B cell (primary cell): ENCODE measurements at regions not wholly inside any gene's neighbourhood (a gene's known extent, or its start where the extent isn't known, plus 50 kb on each side); places are given as distances from the start of the nearest gene placed in this dataset.

Experiments
- ATAC-seq: fragments of 200-7000 bp; cut with Tn5 transposase; one replicate; pipeline ENCODE4 v1.10.0; 2021; ENCODE audit warnings: low read depth, mild to moderate bottlenecking, moderate number of reproducible peaks, moderate library complexity
- CTCF ChIA-PET: fragments of 350-600 bp; sonication (Branson Sonifier 250); formaldehyde crosslinking; loops from one replicate; lab custom pipeline; 2021; ENCODE audit warnings: antibody characterized with exemption, inconsistent platforms; lab: Charles Lee
- POLR2A ChIA-PET: fragments of 350-600 bp; sonication (Branson Sonifier 250); formaldehyde crosslinking; loops from one replicate; lab custom pipeline; 2021; ENCODE audit warnings: antibody characterized with exemption; lab: Charles Lee
- DNase-seq: peaks from one replicate; pipeline ENCODE4 v3.0.0; 2013
- H2AFZ ChIP-seq: 2 replicates; pipeline ENCODE4 v1.6.1; 2012; ENCODE audit warnings: mild to moderate bottlenecking, low read depth, low read length; ENCODE audit not compliant: insufficient read depth, poor library complexity, severe bottlenecking
- H3K27ac ChIP-seq, 2 donors: 1 replicate in 1 of 2; 2 replicates in 1 of 2; pipeline ENCODE4 v1.5.1; 2012 to 2013; ENCODE audit warnings: low read length in 2 of 2, mild to moderate bottlenecking in 2 of 2, moderate library complexity in 1 of 2
- H3K27me3 ChIP-seq, 4 experiments: fragments of 200-600 bp in 1 of 4; sonication (generic) in 1 of 4; replicated peaks in 1 of 4; 1 replicate in 2 of 4; 2 replicates in 2 of 4; pipeline versions ENCODE4 v1.6.1 to v1.7.0; 2013 to 2016; ENCODE audit warnings: low read length in 3 of 4, mild to moderate bottlenecking in 2 of 4, mixed read lengths in 1 of 4, moderate library complexity in 1 of 4; ENCODE audit not compliant: insufficient read depth in 4 of 4, control insufficient read depth in 3 of 4; ENCODE audit errors: control extremely low read depth in 1 of 4
- H3K36me3 ChIP-seq, 2 experiments: replicated peaks in 1 of 2; 1 replicate in 1 of 2; 2 replicates in 1 of 2; pipeline versions ENCODE4 v1.6.1 to v1.7.1; 2013; ENCODE audit warnings: low read length in 1 of 2; ENCODE audit not compliant: insufficient read depth in 2 of 2, control insufficient read depth in 1 of 2; ENCODE audit errors: control extremely low read depth in 1 of 2, extremely low read depth in 1 of 2
- H3K4me1 ChIP-seq, 2 donors: fragments of 200-600 bp in 1 of 2; sonication (generic) in 1 of 2; 1 replicate in 1 of 2; 2 replicates in 1 of 2; pipeline versions ENCODE4 v1.5.1 to v1.6.1; 2013 to 2017; ENCODE audit warnings: low read length in 2 of 2; ENCODE audit not compliant: control insufficient read depth in 2 of 2, insufficient read depth in 2 of 2
- H3K4me2 ChIP-seq: replicated peaks from 2 replicates; pipeline ENCODE3; 2012; ENCODE audit warnings: mild to moderate bottlenecking, low read depth, low read length; ENCODE audit not compliant: poor library complexity, severe bottlenecking
- H3K4me3 ChIP-seq, 5 experiments: fragments of 200-600 bp in 1 of 5; sonication (generic) in 1 of 5; 1 replicate in 3 of 5; 2 replicates in 2 of 5; pipeline versions ENCODE4 v1.5.1 to v1.7.0; 2011 to 2016; ENCODE audit warnings: low read length in 4 of 5, mild to moderate bottlenecking in 4 of 5, low read depth in 2 of 5, control low read depth in 1 of 5, moderate library complexity in 1 of 5; ENCODE audit not compliant: insufficient read depth in 1 of 5; ENCODE audit errors: control extremely low read depth in 1 of 5, extremely low read depth in 1 of 5
- H3K79me2 ChIP-seq: fragments of 200-600 bp; sonication (generic); one replicate; pipeline ENCODE4 v1.6.0; 2016; ENCODE audit warnings: low read length; ENCODE audit not compliant: control insufficient read depth, insufficient read depth
- H3K9ac ChIP-seq: fragments of 200-600 bp; sonication (generic); 2 replicates; pipeline ENCODE4 v1.6.1; 2017; ENCODE audit warnings: mild to moderate bottlenecking, low read length, moderate library complexity
- H3K9me3 ChIP-seq, 3 donors: one replicate each; pipeline versions ENCODE4 v1.6.1 to v1.7.1; 2013; ENCODE audit warnings: low read length in 2 of 3; ENCODE audit not compliant: control insufficient read depth in 2 of 3, insufficient read depth in 1 of 3; ENCODE audit errors: control extremely low read depth in 1 of 3
- H4K20me1 ChIP-seq: 2 replicates; pipeline ENCODE4 v1.6.0; 2012; ENCODE audit warnings: mild to moderate bottlenecking, low read length; ENCODE audit not compliant: insufficient read depth, control insufficient read depth, poor library complexity, severe bottlenecking
- H3K27ac Mint-ChIP-seq: one replicate; pipeline ENCODE4 v1.8.0; 2021; ENCODE audit warnings: mixed read lengths
- H3K27me3 Mint-ChIP-seq: one replicate; pipeline ENCODE4 v1.8.0; 2021; ENCODE audit warnings: mixed read lengths
- H3K4me1 Mint-ChIP-seq: one replicate; pipeline ENCODE4 v1.8.0; 2021; ENCODE audit warnings: mixed read lengths
- H3K4me3 Mint-ChIP-seq: one replicate; pipeline ENCODE4 v1.8.0; 2021; ENCODE audit warnings: mixed read lengths
- H3K9me3 Mint-ChIP-seq: one replicate; pipeline ENCODE4 v1.8.0; 2022; ENCODE audit warnings: mixed read lengths; ENCODE audit not compliant: insufficient read depth
- EZH2 ChIP-seq: IDR thresholded peaks from 2 replicates; pipeline ENCODE4 v1.6.1; 2012; ENCODE audit warnings: borderline replicate concordance, low read depth, mild to moderate bottlenecking, moderate library complexity, low read length; ENCODE audit not compliant: insufficient read depth, poor library complexity, severe bottlenecking
- WGBS: methylation state at CpG from one replicate; pipeline ENCODE4 v1.1.5; 2013; ENCODE audit warnings: missing lambda C conversion rate; ENCODE audit not compliant: insufficient coverage; 5-methylcytosine and 5-hydroxymethylcytosine counted together
- intact Hi-C: fragments of 100-400 bp; cut with micrococcal nuclease; formaldehyde crosslinking; loops from one replicate; pipeline ENCODE4 v1.10.0; 2022
- TF ChIP-seq, protein P1 (sequence below): fragments of 200-600 bp; IDR thresholded peaks from one replicate; pipeline ENCODE4 v1.8.0; 2022; ENCODE audit warnings: antibody characterized with exemption, mild to moderate bottlenecking

DNA sequence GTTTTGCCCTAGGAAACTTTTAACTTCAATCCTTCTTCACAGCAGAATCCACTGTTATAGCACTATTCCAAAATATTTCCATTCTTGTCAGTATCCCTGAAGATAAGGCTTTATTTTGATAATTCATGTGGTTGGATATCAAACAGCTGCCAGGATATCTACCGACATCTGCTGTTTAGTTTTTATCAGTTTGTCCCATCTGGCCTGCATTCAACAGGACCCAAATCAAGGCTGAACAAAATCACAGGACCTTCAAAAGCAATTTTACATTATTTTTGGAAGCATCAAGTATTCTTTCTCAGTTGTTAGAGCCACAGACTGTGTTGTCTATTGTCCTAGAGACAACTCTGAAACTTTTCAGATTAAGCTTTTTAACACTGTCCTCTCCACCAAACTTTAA lies 429.0 kb upstream of the PIK3C3 start:
- intact Hi-C loops: no loop called here
- no peak for DNase-seq
- H3K36me3 ChIP-seq: no peaks in the 10 kb centered on the region
- CTCF ChIA-PET: no interaction called here
- Mint-ChIP-seq H3K4me3 (no peak overlapping the region), H3K27ac (no peak overlapping the region), H3K4me1 (no peaks in the 10 kb centered on the region), H3K9me3 (no peaks in the 10 kb centered on the region), H3K27me3 (no peaks in the 10 kb centered on the region)
- POLR2A ChIA-PET: no interaction called here
- no peak for ATAC-seq
- no peak overlapping the region for H2AFZ ChIP-seq
- H3K9ac ChIP-seq: no peak overlapping the region
- H3K4me3 ChIP-seq: no peak overlapping the region
- no peaks in the 10 kb centered on the region for H3K27me3 ChIP-seq
- no peak overlapping the region for H3K4me2 ChIP-seq
- no peak overlapping the region for H3K27ac ChIP-seq
- H4K20me1 ChIP-seq: no peaks in the 10 kb centered on the region
- TF ChIP-seq, protein P1, sequence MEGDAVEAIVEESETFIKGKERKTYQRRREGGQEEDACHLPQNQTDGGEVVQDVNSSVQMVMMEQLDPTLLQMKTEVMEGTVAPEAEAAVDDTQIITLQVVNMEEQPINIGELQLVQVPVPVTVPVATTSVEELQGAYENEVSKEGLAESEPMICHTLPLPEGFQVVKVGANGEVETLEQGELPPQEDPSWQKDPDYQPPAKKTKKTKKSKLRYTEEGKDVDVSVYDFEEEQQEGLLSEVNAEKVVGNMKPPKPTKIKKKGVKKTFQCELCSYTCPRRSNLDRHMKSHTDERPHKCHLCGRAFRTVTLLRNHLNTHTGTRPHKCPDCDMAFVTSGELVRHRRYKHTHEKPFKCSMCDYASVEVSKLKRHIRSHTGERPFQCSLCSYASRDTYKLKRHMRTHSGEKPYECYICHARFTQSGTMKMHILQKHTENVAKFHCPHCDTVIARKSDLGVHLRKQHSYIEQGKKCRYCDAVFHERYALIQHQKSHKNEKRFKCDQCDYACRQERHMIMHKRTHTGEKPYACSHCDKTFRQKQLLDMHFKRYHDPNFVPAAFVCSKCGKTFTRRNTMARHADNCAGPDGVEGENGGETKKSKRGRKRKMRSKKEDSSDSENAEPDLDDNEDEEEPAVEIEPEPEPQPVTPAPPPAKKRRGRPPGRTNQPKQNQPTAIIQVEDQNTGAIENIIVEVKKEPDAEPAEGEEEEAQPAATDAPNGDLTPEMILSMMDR: no peak
- TF ChIP-seq EZH2: no peak
- H3K9me3 ChIP-seq: no peaks in the 10 kb centered on the region
- no peaks in the 10 kb centered on the region for H3K79me2 ChIP-seq
- WGBS: 83% methylated on average over 1 of the region's 1 CpG
- H3K4me1 ChIP-seq: no peaks in the 10 kb centered on the region

DNA sequence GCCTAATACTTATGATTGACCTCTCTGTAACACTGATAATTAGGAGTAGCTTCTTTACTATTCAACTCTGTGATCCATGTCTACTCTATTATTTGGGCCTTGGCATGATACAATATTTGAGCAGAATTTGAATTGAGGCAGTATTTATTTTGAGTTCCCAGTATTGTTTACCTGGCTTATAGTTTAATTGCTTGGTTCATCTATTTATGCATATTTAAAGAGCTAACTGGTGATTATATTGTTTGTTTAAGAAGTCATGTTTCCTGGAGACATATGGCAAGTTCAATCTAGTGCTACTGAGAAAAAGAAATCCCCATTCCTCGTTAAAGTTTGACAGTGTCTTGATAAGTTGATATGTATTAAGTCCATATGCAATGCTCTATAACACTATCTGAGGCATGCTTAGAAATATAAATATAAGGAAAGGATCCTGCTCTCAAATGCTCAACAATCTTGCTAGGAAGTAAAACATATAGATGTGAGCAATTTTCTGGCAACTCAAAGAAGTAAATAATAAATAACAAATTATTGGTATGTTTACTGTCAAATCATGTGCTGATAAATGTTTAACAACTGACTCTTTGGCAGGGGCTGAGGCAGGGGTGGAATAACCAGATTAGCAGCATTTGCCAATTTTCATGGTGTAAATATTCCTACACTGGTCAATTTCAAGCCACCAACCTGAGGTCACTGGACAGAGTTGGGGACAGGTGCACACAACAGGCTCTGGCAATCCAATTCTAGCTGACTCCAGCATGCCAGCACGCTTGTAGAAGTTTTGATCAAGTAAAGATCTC lies 430.2 kb upstream of the PIK3C3 start:
- intact Hi-C loops: no loop called here
- no peaks in the 10 kb centered on the region for H3K36me3 ChIP-seq
- no peak overlapping the region for H3K27ac Mint-ChIP-seq
- no peak overlapping the region for H3K4me3 ChIP-seq
- ChIA-PET POLR2A (no interaction called here), CTCF (no interaction called here)
- H3K27me3 Mint-ChIP-seq: no peaks in the 10 kb centered on the region
- no peak overlapping the region for H2AFZ ChIP-seq
- H3K79me2 ChIP-seq: no peaks in the 10 kb centered on the region
- no peak overlapping the region for H3K9ac ChIP-seq
- H3K9me3 Mint-ChIP-seq: no peaks in the 10 kb centered on the region
- DNase-seq: no peak
- WGBS: 0% methylated on average over 1 of the region's 2 CpGs
- no peaks in the 10 kb centered on the region for H3K4me1 ChIP-seq
- no peak overlapping the region for H3K4me3 Mint-ChIP-seq
- no peak for ATAC-seq
- no peaks in the 10 kb centered on the region for H4K20me1 ChIP-seq
- H3K27me3 ChIP-seq: no peaks in the 10 kb centered on the region
- H3K9me3 ChIP-seq: no peaks in the 10 kb centered on the region
- TF ChIP-seq, protein P1: no peak
- no peak for TF ChIP-seq EZH2
- H3K27ac ChIP-seq: no peak overlapping the region
- H3K4me2 ChIP-seq: no peak overlapping the region
- no peaks in the 10 kb centered on the region for H3K4me1 Mint-ChIP-seq
